Hepatocyte (in vitro differentiated cells): ENCODE measurements at regions not wholly inside any gene's neighbourhood (a gene's known extent, or its start where the extent isn't known, plus 50 kb on each side); places are given as distances from the start of the nearest gene placed in this dataset.

ENCODE experiments used
- CTCF ChIP-seq: fragments of 200-600 bp; sonication (generic); IDR thresholded peaks from 2 replicates; pipeline ENCODE4 v1.5.1; 2016; ENCODE audit warnings: antibody characterized with exemption, mild to moderate bottlenecking; ENCODE audit not compliant: poor library complexity
- EZH2 ChIP-seq: fragments of 200-600 bp; sonication (generic); IDR thresholded peaks from 2 replicates; pipeline ENCODE4 v1.6.1; 2016; ENCODE audit warnings: antibody characterized with exemption, mild to moderate bottlenecking, borderline replicate concordance
- EZH2phosphoT487 ChIP-seq: fragments of 200-600 bp; sonication (generic); IDR thresholded peaks from one replicate; pipeline ENCODE4 v1.6.1; 2018; ENCODE audit warnings: antibody characterized with exemption, mild to moderate bottlenecking, low read depth, moderate library complexity; ENCODE audit not compliant: unreplicated experiment, severe bottlenecking

GRCh38 chr6:112591329-112591728 is 244.2 kb downstream of the RFPL4B start:
- no peak for TF ChIP-seq CTCF
- no peak for TF ChIP-seq EZH2
- TF ChIP-seq EZH2phosphoT487 = no peak
